HepG2 (cell line): ENCODE measurements at regions not wholly inside any gene's neighbourhood (a gene's known extent, or its start where the extent isn't known, plus 50 kb on each side); places are given as distances from the start of the nearest gene placed in this dataset.

Source experiments
- CSRNP2 ChIP-seq: sonication (generic); formaldehyde crosslinking; conservative IDR thresholded peaks from 2 replicates; pipeline ENCODE4 v1.8.0; 2022; ENCODE audit warnings: low read depth, missing genetic modification reagents
- E2F1 ChIP-seq: sonication (generic); formaldehyde crosslinking; IDR thresholded peaks from 2 replicates; pipeline ENCODE4 v1.5.0; 2020; ENCODE audit warnings: missing genetic modification reagents
- GATAD2A ChIP-seq: IDR thresholded peaks from 2 replicates; pipeline ENCODE4 v1.6.1; 2016
- SP5 ChIP-seq: IDR thresholded peaks from 2 replicates; pipeline ENCODE4 v1.6.1; 2016; ENCODE audit warnings: low read depth, borderline replicate concordance
- ZNF33A ChIP-seq: sonication (generic); formaldehyde crosslinking; IDR thresholded peaks from 2 replicates; pipeline ENCODE4 v1.5.1; 2020; ENCODE audit warnings: missing genetic modification reagents, mild to moderate bottlenecking, moderate library complexity, borderline replicate concordance
- ZNF414 ChIP-seq: sonication (generic); formaldehyde crosslinking; IDR thresholded peaks from 2 replicates; pipeline ENCODE4 v1.5.0; 2020; ENCODE audit warnings: missing genetic modification reagents
- ZNF687 ChIP-seq: sonication (generic); formaldehyde crosslinking; IDR thresholded peaks from 2 replicates; pipeline ENCODE4 v1.5.1; 2020; ENCODE audit warnings: mild to moderate bottlenecking, missing genetic modification reagents, moderate library complexity
- ZNF709 ChIP-seq: sonication (generic); formaldehyde crosslinking; IDR thresholded peaks from 2 replicates; pipeline ENCODE4 v1.5.0; 2020; ENCODE audit warnings: mild to moderate bottlenecking, missing genetic modification reagents

- TF ChIP-seq E2F1 (CRISPR knock-in tag) = no peak
- TF ChIP-seq ZNF687 (CRISPR knock-in tag) = no peak
- TF ChIP-seq SP5 (CRISPR knock-in tag) = no peak
- TF ChIP-seq ZNF709 (CRISPR knock-in tag) = no peak
- TF ChIP-seq ZNF33A (CRISPR knock-in tag) = no peak
- TF ChIP-seq ZNF414 (CRISPR knock-in tag) = no peak
- TF ChIP-seq CSRNP2 (CRISPR knock-in tag) = no peak
- no peak for TF ChIP-seq GATAD2A (CRISPR knock-in tag)
Observed at GRCh38 chr1:187237542-187237941, 408.8 kb downstream of the PLA2G4A start (continued).
